ENCODE measurements at regions not wholly inside any gene's neighbourhood (a gene's known extent, or its start where the extent isn't known, plus 50 kb on each side); places are given as distances from the start of the nearest gene placed in this dataset.
A peak's percentile ranks its signal among the peaks of the same experiment; 100 is the strongest.
"Not testable (repeated sequence)": the region's sequence is repeated elsewhere in the genome, so short reads cannot be mapped to it uniquely, and the experiment has no call there.

DNA sequence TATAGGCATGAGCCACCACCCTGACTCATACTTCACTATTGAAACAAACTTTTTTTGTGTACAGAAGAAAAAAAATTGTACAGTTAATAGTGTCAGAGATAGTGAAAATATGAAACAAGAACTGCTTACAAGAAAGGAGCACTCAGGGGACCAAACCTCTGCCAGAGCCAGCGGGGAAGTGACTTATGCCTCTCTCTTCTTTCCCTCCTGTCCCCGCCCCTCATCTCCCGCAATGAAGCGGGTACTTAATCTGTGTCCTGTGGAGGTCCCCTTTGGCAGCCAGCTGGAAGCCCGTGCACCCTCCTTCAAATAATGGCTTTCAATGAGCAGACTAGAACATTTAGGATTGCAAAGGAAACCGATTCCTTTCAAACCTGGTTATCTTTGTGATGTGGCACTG, 51.5 kb downstream of the PPIAL4A start:
- not testable (repeated sequence) for DNase-seq

DNA sequence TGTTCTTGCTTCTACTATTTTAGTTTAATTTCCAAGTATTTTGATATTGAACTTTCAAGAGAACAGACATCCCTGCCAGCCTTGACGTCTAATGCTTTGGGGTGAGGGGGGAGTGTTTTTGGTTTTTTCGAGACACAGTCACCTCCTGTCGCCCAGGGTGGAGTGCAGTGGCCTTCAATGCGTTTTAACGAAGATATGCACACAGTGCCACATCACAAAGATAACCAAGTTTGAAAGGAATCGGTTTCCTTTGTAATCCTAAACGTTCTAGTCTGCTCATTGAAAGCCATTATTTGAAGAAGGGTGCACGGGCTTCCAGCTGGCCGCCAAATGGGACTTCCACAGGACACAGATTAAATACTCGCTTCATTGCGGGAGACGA, 52.3 kb downstream of the PPIAL4A start:
- DNase-seq = not testable (repeated sequence)

GRCh38 chr1:120942218-120942944, 52.8 kb downstream of the PPIAL4A start:
- DNase-seq = peak; percentile 1

DNA sequence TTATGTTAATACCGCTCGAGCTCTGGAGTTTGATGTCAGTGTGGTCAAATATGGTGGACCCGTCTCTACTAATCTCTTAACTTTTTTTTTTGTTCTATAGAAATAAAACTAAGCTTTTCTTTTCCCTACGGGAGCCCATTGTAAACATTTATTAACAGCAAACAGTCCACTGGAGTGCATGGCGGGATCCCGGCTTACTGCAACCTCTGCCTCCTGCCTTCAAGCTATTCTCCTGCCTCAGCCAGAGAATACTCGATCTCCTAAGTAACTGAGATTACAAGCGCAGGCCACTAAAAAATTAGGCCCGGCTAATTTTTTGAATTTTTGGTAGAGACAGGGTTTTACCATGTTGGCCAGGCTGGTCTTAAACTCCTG, 53.4 kb downstream of the PPIAL4A start:
- not testable (repeated sequence) for DNase-seq

DNA sequence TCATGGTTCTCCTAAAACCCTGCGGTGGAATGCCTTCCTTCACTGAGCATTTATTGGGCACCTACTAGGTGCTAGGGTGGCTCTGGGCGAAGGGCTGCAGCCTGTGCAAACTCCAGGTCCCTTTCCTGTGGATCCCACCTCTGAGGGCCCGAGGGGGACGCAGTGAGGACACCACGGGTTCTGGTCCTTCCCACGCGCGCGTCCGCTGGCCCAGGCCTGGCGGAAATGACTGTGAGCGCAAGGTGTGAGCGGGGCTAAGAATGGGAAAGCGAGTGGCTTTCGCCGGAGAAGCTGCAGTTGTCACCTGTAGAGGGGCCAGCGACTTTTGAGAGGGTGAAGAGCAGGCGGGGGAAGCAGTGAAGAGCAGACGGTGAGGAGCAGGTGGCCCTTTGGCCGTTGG, 55.1 kb downstream of the PPIAL4A start:
- DNase-seq = not testable (repeated sequence)

- not testable (repeated sequence) for DNase-seq
Measured at GRCh38 chr1:120945122-120945521, 55.6 kb downstream of the PPIAL4A start.

DNA sequence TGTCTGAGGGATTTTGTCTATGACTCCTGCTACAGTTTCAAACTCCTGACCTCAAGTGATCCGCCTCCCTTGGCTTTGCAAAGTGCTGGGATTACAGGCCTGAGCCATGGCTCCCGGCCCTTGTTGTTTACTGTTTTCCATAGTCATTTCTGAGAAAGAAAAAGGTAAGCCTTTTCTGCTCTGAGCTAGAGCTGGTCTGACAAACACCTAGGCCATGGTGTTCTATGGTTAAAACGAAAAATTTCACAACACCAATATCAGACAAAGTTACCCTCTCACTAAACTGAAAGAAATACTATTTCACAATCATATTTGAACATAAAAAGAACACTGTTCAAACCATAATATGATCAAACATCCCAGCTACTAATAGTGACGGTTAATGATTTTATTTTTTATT, 57.5 kb downstream of the PPIAL4A start:
- not testable (repeated sequence) for DNase-seq

GRCh38 chr1:120949724-120950123, 60.2 kb downstream of the PPIAL4A start:
- not testable (repeated sequence) for DNase-seq

GRCh38 chr1:120950633-120951032, 61.1 kb downstream of the PPIAL4A start:
- DNase-seq = not testable (repeated sequence)

GRCh38 chr1:120951100-120951499, 61.5 kb downstream of the PPIAL4A start:
- DNase-seq = not testable (repeated sequence)

GRCh38 chr1:120952207-120952870, 62.8 kb downstream of the PPIAL4A start:
- DNase-seq = not testable (repeated sequence)

DNA sequence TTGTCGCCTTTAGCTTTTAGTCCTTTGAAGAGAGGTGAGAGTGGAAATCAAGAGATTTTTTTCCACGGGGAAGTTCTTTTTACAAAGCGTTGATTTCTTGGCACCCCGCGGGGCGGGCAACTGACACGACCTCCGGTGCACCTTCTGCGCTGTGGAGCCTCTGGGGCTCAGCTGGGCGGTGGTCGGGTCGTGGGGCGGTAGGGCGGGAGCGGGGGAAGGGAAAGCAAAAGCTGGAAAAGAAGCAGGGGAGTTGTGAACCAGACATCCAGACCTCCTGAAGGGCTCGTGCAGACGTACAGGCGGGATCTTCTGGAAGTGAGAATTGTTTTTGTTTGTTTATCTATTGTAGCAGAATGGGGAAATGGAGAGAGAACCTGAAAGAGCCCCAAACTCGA, 63.3 kb downstream of the PPIAL4A start:
- DNase-seq = not testable (repeated sequence)

DNA sequence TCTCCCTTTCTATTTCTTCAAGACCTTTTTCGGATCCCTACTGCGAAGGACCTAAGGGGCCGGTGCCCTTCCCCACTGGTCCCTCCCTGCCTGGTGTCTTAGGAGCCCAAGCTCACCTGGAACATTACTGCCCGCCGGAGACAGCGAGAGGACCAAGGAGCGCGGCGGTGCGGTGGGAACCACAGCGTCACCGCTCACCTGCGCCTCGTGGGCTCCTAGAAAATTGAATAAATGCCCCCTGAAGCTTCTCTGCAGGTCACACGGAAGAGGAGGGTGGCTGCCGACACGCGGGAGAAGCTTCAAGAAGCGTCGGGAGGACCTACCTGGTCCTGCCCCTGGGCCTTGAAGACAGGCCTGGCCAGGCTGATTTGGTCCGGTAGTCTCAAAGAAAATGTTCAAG, 65.2 kb downstream of the PPIAL4A start:
- no peak for DNase-seq

- DNase-seq = not testable (repeated sequence)
Measured at GRCh38 chr1:120955961-120956360, 66.4 kb downstream of the PPIAL4A start.

DNA sequence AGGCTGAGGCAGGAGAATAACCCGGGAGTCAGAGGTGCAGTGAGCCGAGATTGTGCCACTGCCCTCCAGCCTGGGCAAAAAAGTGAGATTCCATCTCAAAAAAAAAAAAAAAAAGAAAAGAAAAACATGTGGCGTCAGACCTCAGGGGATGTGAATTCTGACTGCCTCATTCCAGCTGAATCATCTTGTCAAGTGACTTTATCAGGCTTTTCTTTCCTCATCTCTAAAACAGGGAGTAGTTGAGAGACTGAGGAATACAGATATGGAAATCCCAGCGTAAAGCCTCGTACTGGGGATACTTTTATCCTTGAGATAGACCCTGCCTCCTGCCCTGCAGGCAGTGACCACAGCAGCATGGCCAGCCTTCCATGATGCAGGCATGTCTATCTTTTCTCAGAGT, 76.4 kb downstream of the PPIAL4A start:
- not testable (repeated sequence) for DNase-seq

DNA sequence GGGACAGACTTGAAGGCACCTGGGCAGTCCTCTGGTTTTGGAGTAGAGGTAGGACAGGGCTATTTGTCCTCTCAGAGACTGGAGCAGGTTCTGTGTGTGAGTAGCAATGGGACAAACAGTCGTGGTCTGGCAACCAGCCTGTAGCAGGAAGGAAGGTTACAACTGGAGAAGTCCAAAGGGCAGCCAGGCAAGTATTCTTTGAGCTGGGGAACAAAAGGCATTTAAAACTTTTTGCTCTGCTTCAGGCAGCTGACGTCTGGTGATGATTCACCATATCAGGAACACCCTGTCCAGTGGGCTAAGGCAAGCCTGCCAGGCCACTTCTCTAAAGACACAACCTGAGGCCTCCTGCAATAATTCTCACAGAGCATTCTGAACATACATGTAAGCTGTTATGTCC, 83.3 kb downstream of the PPIAL4A start:
- not testable (repeated sequence) for DNase-seq

GRCh38 chr1:120973836-120974235, 84.3 kb downstream of the PPIAL4A start:
- DNase-seq = not testable (repeated sequence)

- DNase-seq = not testable (repeated sequence)
Measured at GRCh38 chr1:120977279-120977678, 87.7 kb downstream of the PPIAL4A start.

- not testable (repeated sequence) for DNase-seq
Measured at GRCh38 chr1:120981489-120982094, 92.0 kb downstream of the PPIAL4A start.

DNA sequence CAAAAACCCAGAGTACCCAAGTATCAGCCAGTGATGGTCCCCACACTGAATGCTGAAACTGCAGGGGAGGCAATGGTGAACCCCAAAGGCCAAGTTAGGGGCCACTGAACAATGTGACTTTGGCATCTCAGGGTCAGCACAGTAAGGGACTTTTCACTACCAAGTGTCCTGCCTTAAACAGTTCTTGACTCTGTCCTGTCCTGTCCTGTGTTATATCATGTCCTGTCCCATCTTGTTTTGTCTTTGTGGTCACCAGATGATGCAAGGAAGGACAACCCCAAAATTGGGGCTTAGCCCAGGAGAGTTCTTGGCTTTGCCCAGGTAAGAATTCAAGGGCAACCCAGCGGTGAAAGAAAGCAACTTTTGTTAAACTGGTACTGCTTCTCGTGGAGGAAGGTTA, 105.0 kb downstream of the PPIAL4A start:
- DNase-seq = not testable (repeated sequence)

DNA sequence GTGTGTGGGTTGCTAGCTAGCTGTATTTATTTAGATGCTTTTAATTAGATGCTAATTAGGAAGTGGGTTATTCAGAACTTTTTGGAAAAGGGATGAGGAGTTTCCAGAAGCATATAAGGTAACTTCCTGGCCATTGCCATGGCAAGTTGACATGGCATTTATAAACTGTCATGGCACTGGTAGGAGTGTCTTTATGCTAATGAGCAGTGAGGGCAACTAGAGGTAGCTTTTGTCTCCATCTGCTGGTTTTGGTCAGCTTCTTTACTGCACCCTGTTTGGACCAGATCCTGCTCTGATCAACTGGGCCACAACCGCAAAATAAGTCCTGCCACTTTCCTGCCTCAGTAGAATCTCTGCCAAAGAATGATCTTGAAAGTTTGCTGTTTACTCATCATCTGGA, 105.5 kb downstream of the PPIAL4A start:
- not testable (repeated sequence) for DNase-seq

- DNase-seq = not testable (repeated sequence)
Measured at GRCh38 chr1:121001090-121001726, 111.6 kb downstream of the PPIAL4A start.

- DNase-seq = not testable (repeated sequence)
Measured at GRCh38 chr1:121003230-121003629, 113.7 kb downstream of the PPIAL4A start.

All from NCI-H1048 (cell line).